ENCODE measurements at regions not wholly inside any gene's neighbourhood (a gene's known extent, or its start where the extent isn't known, plus 50 kb on each side); places are given as distances from the start of the nearest gene placed in this dataset.

- no peak for DNase-seq (ENCODE audit: low read depth)
- TF ChIP-seq CTCF (IDR thresholded peaks at IDR 0.05; ENCODE audit: insufficient read depth, low read depth, low read length) = no peak
These were observed 397.9 kb downstream of the TMA16 start for GRCh38 chr4:163892417-163892816.

GRCh38 chr4:163895378-163896005, 401.0 kb downstream of the TMA16 start:
- H3K4me3 ChIP-seq (ENCODE audit: low read depth, low read length) = no peak overlapping the region
- TF ChIP-seq CTCF (IDR thresholded peaks at IDR 0.05; ENCODE audit: insufficient read depth, low read depth, low read length) = no peak
- no peak for DNase-seq (ENCODE audit: low read depth)

More at GRCh38 chr4:163892417-163892816, 397.9 kb downstream of the TMA16 start:
- no peak overlapping the region for H3K4me3 ChIP-seq (ENCODE audit: low read depth, low read length)

DNA sequence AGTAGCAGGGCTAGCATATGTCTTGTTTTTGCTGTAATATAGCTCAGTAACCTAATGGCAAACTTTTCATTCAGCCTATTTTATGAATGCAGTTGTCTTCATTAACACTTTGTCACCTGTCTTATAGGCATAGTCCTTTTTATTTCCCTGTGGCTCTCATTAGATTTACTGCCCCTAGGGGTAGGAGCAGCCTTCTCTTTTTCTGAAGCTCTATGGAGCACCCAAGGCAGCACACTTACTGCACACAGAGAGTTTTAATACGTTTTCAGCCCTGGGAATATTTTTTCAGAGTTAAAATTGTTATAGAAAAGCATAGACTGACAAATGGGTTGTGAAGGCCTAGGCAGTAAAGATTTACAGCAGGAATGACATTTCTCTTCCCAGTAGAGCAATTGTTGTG, 406.8 kb downstream of the TMA16 start:
- H3K4me3 ChIP-seq (ENCODE audit: low read depth, low read length) = no peak overlapping the region
- no peak for DNase-seq (ENCODE audit: low read depth)
- no peak for TF ChIP-seq CTCF (IDR thresholded peaks at IDR 0.05; ENCODE audit: insufficient read depth, low read depth, low read length)

- TF ChIP-seq CTCF (IDR thresholded peaks at IDR 0.05; ENCODE audit: insufficient read depth, low read depth, low read length) = no peak
- no peak overlapping the region for H3K4me3 ChIP-seq (ENCODE audit: low read depth, low read length)
- DNase-seq (ENCODE audit: low read depth) = no peak
These were observed 407.9 kb downstream of the TMA16 start for GRCh38 chr4:163902417-163902816.

DNA sequence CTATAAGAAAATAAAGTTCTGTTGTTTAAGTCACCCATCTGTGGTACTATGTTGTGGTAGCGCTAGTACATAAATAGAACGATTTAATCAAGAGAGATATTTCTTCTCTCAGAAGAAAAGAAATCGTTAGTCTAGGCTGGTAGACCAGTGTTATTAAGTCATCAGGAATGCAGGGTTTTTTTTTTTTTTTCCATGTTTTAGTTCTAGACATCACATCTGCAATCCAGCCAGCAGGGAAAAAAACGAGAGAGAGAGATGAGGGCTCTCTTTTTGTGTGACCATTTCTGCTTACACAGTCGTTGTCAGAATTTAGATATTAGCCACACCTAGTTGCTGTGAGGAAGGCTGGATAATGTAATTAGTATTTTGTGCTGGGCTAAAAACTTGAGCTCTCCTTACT, 417.4 kb downstream of the TMA16 start:
- no peak overlapping the region for H3K4me3 ChIP-seq (ENCODE audit: low read depth, low read length)
- DNase-seq (ENCODE audit: low read depth) = no peak
- TF ChIP-seq CTCF (IDR thresholded peaks at IDR 0.05; ENCODE audit: insufficient read depth, low read depth, low read length) = no peak

- TF ChIP-seq CTCF (IDR thresholded peaks at IDR 0.05; ENCODE audit: insufficient read depth, low read depth, low read length) = no peak
- H3K4me3 ChIP-seq (ENCODE audit: low read depth, low read length) = no peak overlapping the region
- no peak for DNase-seq (ENCODE audit: low read depth)
These were observed 419.1 kb downstream of the TMA16 start for GRCh38 chr4:163913571-163913970.

DNA sequence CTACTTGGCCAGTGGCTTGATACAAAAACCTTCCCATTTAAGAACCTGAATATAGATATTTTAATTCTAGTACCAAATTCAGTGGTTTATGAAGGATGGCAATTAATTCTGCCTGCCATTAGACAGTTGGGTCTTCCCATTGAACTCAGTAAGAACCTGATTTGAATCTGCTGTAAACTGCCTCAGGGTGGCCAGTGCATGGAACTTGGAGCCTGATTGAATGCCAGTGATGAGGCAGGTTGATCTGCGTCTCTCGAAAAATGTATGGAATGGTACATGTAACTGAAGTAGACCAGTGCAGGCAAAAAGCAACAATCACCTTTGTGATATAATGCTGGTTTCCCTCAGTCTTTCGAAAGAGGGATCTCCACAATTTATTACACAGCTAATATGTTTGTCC, 421.4 kb downstream of the TMA16 start:
- no peak for DNase-seq (ENCODE audit: low read depth)
- no peak overlapping the region for H3K4me3 ChIP-seq (ENCODE audit: low read depth, low read length)
- TF ChIP-seq CTCF (IDR thresholded peaks at IDR 0.05; ENCODE audit: insufficient read depth, low read depth, low read length) = no peak

All from fibroblast of villous mesenchyme (primary cell).